Trophoblast cell (in vitro differentiated cells and primary cell): ENCODE measurements at regions not wholly inside any gene's neighbourhood (a gene's known extent, or its start where the extent isn't known, plus 50 kb on each side); places are given as distances from the start of the nearest gene placed in this dataset.

Experiments
- DNase-seq, 2 donors: peaks; one replicate each; pipeline ENCODE4 v3.0.0-alpha.2; 2016
- H2AFZ ChIP-seq: 2 replicates; pipeline ENCODE4 v1.6.1; 2013; ENCODE audit warnings: low read length, moderate library complexity, mild to moderate bottlenecking; ENCODE audit not compliant: insufficient read depth, poor library complexity
- H2AK5ac ChIP-seq: 2 replicates; pipeline ENCODE4 v1.6.1; 2013; ENCODE audit warnings: mild to moderate bottlenecking, low read length
- H2BK120ac ChIP-seq: 2 replicates; pipeline ENCODE4 v1.6.1; 2013; ENCODE audit warnings: low read length, mild to moderate bottlenecking, moderate library complexity; ENCODE audit not compliant: insufficient read depth, poor library complexity
- H2BK12ac ChIP-seq: 2 replicates; pipeline ENCODE4 v1.6.1; 2013; ENCODE audit warnings: mild to moderate bottlenecking, low read length, moderate library complexity
- H2BK5ac ChIP-seq: 2 replicates; pipeline ENCODE4 v1.6.1; 2013; ENCODE audit warnings: low read length, low read depth, moderate library complexity, mild to moderate bottlenecking; ENCODE audit not compliant: poor library complexity
- H3K14ac ChIP-seq: 2 replicates; pipeline ENCODE4 v1.6.1; 2013; ENCODE audit warnings: mild to moderate bottlenecking, low read length
- H3K18ac ChIP-seq: 2 replicates; pipeline ENCODE4 v1.6.1; 2013; ENCODE audit warnings: mild to moderate bottlenecking, low read length
- H3K23ac ChIP-seq: 2 replicates; pipeline ENCODE4 v1.6.1; 2013; ENCODE audit warnings: low read length
- H3K27ac ChIP-seq: 2 replicates; pipeline ENCODE4 v1.5.1; 2013; ENCODE audit warnings: low read depth, mild to moderate bottlenecking, inconsistent platforms, low read length, moderate library complexity
- H3K27me3 ChIP-seq: 2 replicates; pipeline ENCODE4 v1.6.1; 2013; ENCODE audit warnings: inconsistent platforms, mild to moderate bottlenecking, low read length, moderate library complexity; ENCODE audit not compliant: insufficient read depth
- H3K36me3 ChIP-seq, 2 experiments: 1 replicate in 1 of 2; 2 replicates in 1 of 2; pipeline ENCODE4 v1.6.1; 2013; ENCODE audit warnings: low read length in 2 of 2, mild to moderate bottlenecking in 2 of 2, moderate library complexity in 1 of 2; ENCODE audit not compliant: insufficient read depth in 2 of 2, control insufficient read depth in 1 of 2
- H3K4ac ChIP-seq: 2 replicates; pipeline ENCODE4 v1.6.1; 2013; ENCODE audit warnings: low read depth, mild to moderate bottlenecking, low read length, moderate library complexity
- H3K4me1 ChIP-seq, 2 experiments: 1 replicate in 1 of 2; 2 replicates in 1 of 2; pipeline ENCODE4 v1.6.1; 2013; ENCODE audit warnings: low read length in 2 of 2, mild to moderate bottlenecking in 2 of 2, moderate library complexity in 1 of 2; ENCODE audit not compliant: insufficient read depth in 2 of 2, control insufficient read depth in 1 of 2
- H3K4me2 ChIP-seq: 2 replicates; pipeline ENCODE4 v1.6.1; 2013; ENCODE audit warnings: inconsistent platforms, mild to moderate bottlenecking, low read length, moderate library complexity
- H3K4me3 ChIP-seq: 2 replicates; pipeline ENCODE4 v1.5.1; 2013; ENCODE audit warnings: mild to moderate bottlenecking, low read depth, low read length, inconsistent platforms
- H3K79me1 ChIP-seq: one replicate; pipeline ENCODE4 v1.6.1; 2013; ENCODE audit warnings: low read length
- H3K79me2 ChIP-seq: 2 replicates; pipeline ENCODE4 v1.6.1; 2013; ENCODE audit warnings: low read length, mild to moderate bottlenecking; ENCODE audit not compliant: control insufficient read depth, insufficient read depth, poor library complexity
- H3K9ac ChIP-seq: 2 replicates; pipeline ENCODE4 v1.6.1; 2013; ENCODE audit warnings: mild to moderate bottlenecking, low read length
- H3K9me3 ChIP-seq: 2 replicates; pipeline ENCODE4 v1.6.1; 2013; ENCODE audit warnings: low read depth, mild to moderate bottlenecking, control low read depth, inconsistent platforms, low read length; ENCODE audit not compliant: insufficient read depth
- H4K12ac ChIP-seq: 2 replicates; pipeline ENCODE4 v1.6.1; 2013; ENCODE audit warnings: low read depth, mild to moderate bottlenecking, low read length, moderate library complexity
- H4K8ac ChIP-seq: 2 replicates; pipeline ENCODE4 v1.6.1; 2013; ENCODE audit warnings: low read depth, mild to moderate bottlenecking, low read length, moderate library complexity
- H4K91ac ChIP-seq: one replicate; pipeline ENCODE4 v1.6.1; 2013; ENCODE audit warnings: low read depth, mild to moderate bottlenecking, low read length, moderate library complexity
- WGBS: extraction: QIAGEN DNeasy Blood & Tissue Kit; methylation state at CpG from one replicate; pipeline ENCODE4 v1.1.7; 2013; ENCODE audit warnings: missing lambda C conversion rate; ENCODE audit not compliant: insufficient read length, insufficient coverage; ENCODE audit errors: extremely low coverage; 5-methylcytosine and 5-hydroxymethylcytosine counted together

DNA sequence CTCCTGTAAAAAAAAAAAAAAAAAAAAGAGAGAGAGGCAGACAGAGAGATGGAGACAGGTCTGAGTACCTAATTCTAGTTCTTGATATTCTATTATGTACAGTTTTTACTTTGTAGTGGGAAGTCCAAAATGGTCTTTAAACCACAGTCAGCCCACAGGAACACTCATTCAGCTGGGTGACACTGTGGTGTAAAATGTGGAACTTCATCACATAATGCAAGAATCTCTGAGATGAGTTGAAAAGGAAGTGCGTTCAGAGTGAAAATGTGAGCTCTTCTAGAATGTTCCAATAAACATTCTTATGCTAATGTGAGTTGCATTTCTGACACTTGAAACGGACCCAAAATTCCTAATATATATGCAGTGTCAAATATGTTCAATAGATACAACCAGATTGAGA lies 972.1 kb downstream of the CDH11 start:
- Histone ChIP-seq H3K4me2 (no peak overlapping the region), H4K91ac (no peak overlapping the region), H2BK120ac (no peak overlapping the region), H3K9ac (no peak overlapping the region), H4K12ac (no peak overlapping the region), H3K79me1 (no peaks in the 10 kb centered on the region), H3K9me3 (no peaks in the 10 kb centered on the region), H2BK12ac (no peak overlapping the region), H2BK5ac (no peak overlapping the region), H3K27me3 (no peaks in the 10 kb centered on the region), H3K36me3 (no peaks in the 10 kb centered on the region), H3K18ac (no peak overlapping the region), H2AK5ac (no peak overlapping the region), H2AFZ (no peak overlapping the region), H3K4me3 (no peak overlapping the region), H3K4me1 (no peaks in the 10 kb centered on the region), H4K8ac (no peak overlapping the region), H3K14ac (no peak overlapping the region), H3K79me2 (no peaks in the 10 kb centered on the region), H3K23ac (no peak overlapping the region), H3K27ac (no peak overlapping the region), H3K4ac (no peak overlapping the region)
- WGBS: no CpG with 5 or more reads among the region's 2 CpGs
- no peak for DNase-seq

- no peaks in the 10 kb centered on the region for H3K79me2 ChIP-seq
- no peak for DNase-seq
- H3K18ac ChIP-seq: no peak overlapping the region
- no peak overlapping the region for H3K4me3 ChIP-seq
- H4K8ac ChIP-seq: no peak overlapping the region
- H3K79me1 ChIP-seq: no peaks in the 10 kb centered on the region
- no peak overlapping the region for H2AK5ac ChIP-seq
- WGBS: no CpG with 5 or more reads among the region's 1 CpG
- H3K14ac ChIP-seq: no peak overlapping the region
- no peak overlapping the region for H3K9ac ChIP-seq
- no peak overlapping the region for H4K12ac ChIP-seq
- H3K36me3 ChIP-seq: no peaks in the 10 kb centered on the region
- H2BK120ac ChIP-seq: no peak overlapping the region
- no peaks in the 10 kb centered on the region for H3K4me1 ChIP-seq
- no peak overlapping the region for H4K91ac ChIP-seq
- no peaks in the 10 kb centered on the region for H3K9me3 ChIP-seq
- H3K4ac ChIP-seq: no peak overlapping the region
- H3K4me2 ChIP-seq: no peak overlapping the region
- no peak overlapping the region for H3K27ac ChIP-seq
- H3K23ac ChIP-seq: no peak overlapping the region
- no peak overlapping the region for H2BK5ac ChIP-seq
- H2BK12ac ChIP-seq: no peak overlapping the region
- H2AFZ ChIP-seq: no peak overlapping the region
- no peaks in the 10 kb centered on the region for H3K27me3 ChIP-seq
Observed at GRCh38 chr16:64148356-64148755, 973.5 kb downstream of the CDH11 start.

DNA sequence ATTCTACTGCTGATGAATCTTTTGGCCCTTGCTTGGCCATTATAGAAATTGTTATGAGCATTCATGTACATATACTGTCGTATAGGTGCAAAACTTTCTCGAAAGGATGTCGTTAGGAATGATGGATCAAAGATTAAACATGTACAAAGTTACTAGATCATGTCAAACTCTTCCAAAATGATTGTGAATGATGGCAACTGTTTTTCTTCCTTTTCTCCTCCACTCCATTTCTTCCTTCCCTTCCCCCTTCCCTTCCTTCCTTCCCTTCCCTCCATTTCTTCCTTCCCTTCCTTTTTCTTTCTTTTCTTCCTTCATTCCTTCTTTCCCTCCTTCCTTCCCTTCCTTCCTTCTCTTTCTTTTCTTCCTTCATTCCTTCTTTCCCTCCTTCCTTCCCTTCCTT lies 973.9 kb downstream of the CDH11 start:
- Histone ChIP-seq H3K4me3 (no peak overlapping the region), H2AK5ac (no peak overlapping the region), H2BK12ac (no peak overlapping the region), H3K4me2 (no peak overlapping the region), H3K4ac (no peak overlapping the region), H3K36me3 (no peaks in the 10 kb centered on the region), H3K23ac (no peak overlapping the region), H2BK5ac (no peak overlapping the region), H4K12ac (no peak overlapping the region), H3K4me1 (no peaks in the 10 kb centered on the region), H3K79me2 (no peaks in the 10 kb centered on the region), H2AFZ (no peak overlapping the region), H3K14ac (no peak overlapping the region), H2BK120ac (no peak overlapping the region), H3K18ac (no peak overlapping the region), H3K27me3 (no peaks in the 10 kb centered on the region), H4K91ac (no peak overlapping the region), H3K9me3 (no peaks in the 10 kb centered on the region), H3K79me1 (no peaks in the 10 kb centered on the region), H3K27ac (no peak overlapping the region), H4K8ac (no peak overlapping the region), H3K9ac (no peak overlapping the region)
- no peak for DNase-seq
- no CpG with 5 or more reads among the region's 3 CpGs for WGBS

GRCh38 chr16:64144617-64145016 lies 977.2 kb downstream of the CDH11 start:
- Histone ChIP-seq H2BK5ac (no peak overlapping the region), H3K4me1 (no peaks in the 10 kb centered on the region), H2BK120ac (no peak overlapping the region), H3K27me3 (no peaks in the 10 kb centered on the region), H3K27ac (no peak overlapping the region), H3K18ac (no peak overlapping the region), H4K12ac (no peak overlapping the region), H3K14ac (no peak overlapping the region), H3K9me3 (no peaks in the 10 kb centered on the region), H3K79me2 (no peaks in the 10 kb centered on the region), H2BK12ac (no peak overlapping the region), H4K91ac (no peak overlapping the region), H3K4me3 (no peak overlapping the region), H3K9ac (no peak overlapping the region), H3K23ac (no peak overlapping the region), H2AFZ (no peak overlapping the region), H3K79me1 (no peaks in the 10 kb centered on the region), H3K4ac (no peak overlapping the region), H2AK5ac (no peak overlapping the region), H3K4me2 (no peak overlapping the region), H4K8ac (no peak overlapping the region), H3K36me3 (no peaks in the 10 kb centered on the region)
- no peak for DNase-seq
- no CpG with 5 or more reads among the region's 2 CpGs for WGBS
